HUDEP-2 (cell line): ENCODE measurements at regions not wholly inside any gene's neighbourhood (a gene's known extent, or its start where the extent isn't known, plus 50 kb on each side); places are given as distances from the start of the nearest gene placed in this dataset.
A peak's percentile ranks its signal among the peaks of the same experiment; 100 is the strongest.
"Not testable (repeated sequence)": the region's sequence is repeated elsewhere in the genome, so short reads cannot be mapped to it uniquely, and the experiment has no call there.

ENCODE experiments used
- DNase-seq, 76 experiments: peaks; one replicate each; lab custom pipeline; 2025; ENCODE audit not compliant: unreplicated experiment in 76 of 76; lab: John Stamatoyannopoulos, UW

- DNase-seq = no peak
These were observed 335.3 kb downstream of the FAM181B start for GRCh38 chr11:82398300-82398815.

GRCh38 chr11:82396639-82397038 lies 337.0 kb downstream of the FAM181B start:
- DNase-seq = not testable (repeated sequence)

- DNase-seq = no peak
These were observed 349.4 kb downstream of the FAM181B start for GRCh38 chr11:82384308-82384707.

- no peak for DNase-seq
These were observed 359.7 kb downstream of the FAM181B start for GRCh38 chr11:82373781-82374542.

GRCh38 chr11:82365351-82365750 lies 368.3 kb downstream of the FAM181B start:
- DNase-seq = no peak

GRCh38 chr11:82356316-82356715 lies 377.3 kb downstream of the FAM181B start:
- peak in 9 of 76 experiments; percentile 16 to 76 (median 40) for DNase-seq

GRCh38 chr11:82355313-82355823 lies 378.3 kb downstream of the FAM181B start:
- DNase-seq = no peak

- no peak for DNase-seq
These were observed 406.8 kb downstream of the FAM181B start for GRCh38 chr11:82326853-82327252.

GRCh38 chr11:82321206-82321605 lies 412.5 kb downstream of the FAM181B start:
- DNase-seq = no peak

GRCh38 chr11:82315093-82315492 lies 418.6 kb downstream of the FAM181B start:
- DNase-seq = peak in 9 of 76 experiments; percentile 5 to 45 (median 30)

GRCh38 chr11:82308979-82309378 lies 424.7 kb downstream of the FAM181B start:
- DNase-seq = no peak

- DNase-seq = no peak
These were observed 428.5 kb downstream of the FAM181B start for GRCh38 chr11:82305123-82305522.

- no peak for DNase-seq
These were observed 430.0 kb downstream of the FAM181B start for GRCh38 chr11:82303671-82304070.

- DNase-seq = no peak
These were observed 445.2 kb downstream of the FAM181B start for GRCh38 chr11:82288471-82288870.

- DNase-seq = no peak
These were observed 462.8 kb downstream of the FAM181B start for GRCh38 chr11:82270870-82271269.

- no peak for DNase-seq
These were observed 465.0 kb downstream of the FAM181B start for GRCh38 chr11:82268627-82269026.

- DNase-seq = no peak
These were observed 466.5 kb downstream of the FAM181B start for GRCh38 chr11:82267186-82267585.

- no peak for DNase-seq
These were observed 472.3 kb downstream of the FAM181B start for GRCh38 chr11:82261367-82261766.

- DNase-seq = no peak
These were observed 483.6 kb downstream of the FAM181B start for GRCh38 chr11:82250047-82250446.

GRCh38 chr11:82246926-82247325 lies 486.7 kb downstream of the FAM181B start:
- DNase-seq = no peak

GRCh38 chr11:82239498-82239897 lies 494.2 kb downstream of the FAM181B start:
- DNase-seq = no peak

GRCh38 chr11:82234256-82234655 lies 499.4 kb downstream of the FAM181B start:
- no peak for DNase-seq
